Nephron (organoid): ENCODE measurements at regions not wholly inside any gene's neighbourhood (a gene's known extent, or its start where the extent isn't known, plus 50 kb on each side); places are given as distances from the start of the nearest gene placed in this dataset.
A peak's percentile ranks its signal among the peaks of the same experiment; 100 is the strongest.

Experiments used
- H3K27ac Mint-ChIP-seq, 3 experiments: 2 replicates each; pipeline ENCODE4 v1.8.0; 2020; ENCODE audit warnings: mixed read lengths in 3 of 3, mild to moderate bottlenecking in 2 of 3, moderate library complexity in 1 of 3
- H3K27me3 Mint-ChIP-seq: 2 replicates; pipeline ENCODE4 v1.8.0; 2021; ENCODE audit warnings: low read depth, mild to moderate bottlenecking, moderate library complexity, mixed read lengths
- H3K36me3 Mint-ChIP-seq: 2 replicates; pipeline ENCODE4 v1.8.0; 2020; ENCODE audit warnings: low read depth, mixed read lengths
- H3K4me1 Mint-ChIP-seq: 2 replicates; pipeline ENCODE4 v1.8.0; 2020; ENCODE audit warnings: mixed read lengths
- H3K4me3 Mint-ChIP-seq, 3 experiments: 2 replicates each; pipeline ENCODE4 v1.8.0; 2020; ENCODE audit warnings: mild to moderate bottlenecking in 3 of 3, mixed read lengths in 3 of 3, moderate library complexity in 2 of 3
- H3K9me3 Mint-ChIP-seq: 2 replicates; pipeline ENCODE4 v1.8.0; 2020; ENCODE audit warnings: mixed read lengths
- CTCF ChIP-seq, 3 experiments: fragments of 200-600 bp; sonication (generic); IDR thresholded peaks; one replicate each; pipeline ENCODE4 v1.5.0; 2021; ENCODE audit warnings: antibody characterized with exemption in 3 of 3; ENCODE audit not compliant: unreplicated experiment in 3 of 3

- Mint-ChIP-seq H3K27me3 (no peaks in the 10 kb centered on the region), H3K36me3 (no peaks in the 10 kb centered on the region), H3K27ac (no peak overlapping the region), H3K9me3 (no peaks in the 10 kb centered on the region), H3K4me3 (no peak overlapping the region), H3K4me1 (peaks cover 2% of the 10 kb centered on the region)
- TF ChIP-seq CTCF (IDR thresholded peaks at IDR 0.05; ENCODE audit: unreplicated experiment in 3 of 3): no peak
These were observed 407.3 kb downstream of the TBL1XR1 start for GRCh38 chr3:176789947-176790346.

GRCh38 chr3:176789281-176789705 is 408.0 kb downstream of the TBL1XR1 start:
- Mint-ChIP-seq H3K4me3 (no peak overlapping the region), H3K4me1 (peaks cover 3% of the 10 kb centered on the region), H3K27me3 (no peaks in the 10 kb centered on the region), H3K36me3 (no peaks in the 10 kb centered on the region), H3K27ac (peak overlapping the region in 1 of 3 experiments; percentile 12), H3K9me3 (no peaks in the 10 kb centered on the region)
- TF ChIP-seq CTCF (IDR thresholded peaks at IDR 0.05; ENCODE audit: unreplicated experiment in 3 of 3): no peak

- Mint-ChIP-seq H3K4me3 (no peak overlapping the region), H3K27ac (no peak overlapping the region), H3K27me3 (no peaks in the 10 kb centered on the region), H3K9me3 (no peaks in the 10 kb centered on the region), H3K4me1 (peaks cover 3% of the 10 kb centered on the region), H3K36me3 (no peaks in the 10 kb centered on the region)
- no peak for TF ChIP-seq CTCF (IDR thresholded peaks at IDR 0.05; ENCODE audit: unreplicated experiment in 3 of 3)
These were observed 409.8 kb downstream of the TBL1XR1 start for GRCh38 chr3:176787506-176787905.

- Mint-ChIP-seq H3K36me3 (no peaks in the 10 kb centered on the region), H3K9me3 (no peaks in the 10 kb centered on the region), H3K27ac (no peak overlapping the region), H3K4me3 (no peak overlapping the region), H3K27me3 (no peaks in the 10 kb centered on the region), H3K4me1 (peaks cover 3% of the 10 kb centered on the region)
- TF ChIP-seq CTCF (IDR thresholded peaks at IDR 0.05; ENCODE audit: unreplicated experiment in 3 of 3): no peak
These were observed 412.1 kb downstream of the TBL1XR1 start for GRCh38 chr3:176785171-176785570.

GRCh38 chr3:176780766-176781165 is 416.5 kb downstream of the TBL1XR1 start:
- Mint-ChIP-seq H3K27ac (no peak overlapping the region), H3K4me3 (no peak overlapping the region), H3K9me3 (no peaks in the 10 kb centered on the region), H3K4me1 (peaks cover 3% of the 10 kb centered on the region), H3K36me3 (no peaks in the 10 kb centered on the region), H3K27me3 (no peaks in the 10 kb centered on the region)
- no peak for TF ChIP-seq CTCF (IDR thresholded peaks at IDR 0.05; ENCODE audit: unreplicated experiment in 3 of 3)

- Mint-ChIP-seq H3K27me3 (no peaks in the 10 kb centered on the region), H3K27ac (no peak overlapping the region), H3K9me3 (peaks cover 17% of the 10 kb centered on the region), H3K4me1 (no peaks in the 10 kb centered on the region), H3K4me3 (no peak overlapping the region), H3K36me3 (no peaks in the 10 kb centered on the region)
- TF ChIP-seq CTCF (IDR thresholded peaks at IDR 0.05; ENCODE audit: unreplicated experiment in 3 of 3): no peak
These were observed 420.6 kb downstream of the TBL1XR1 start for GRCh38 chr3:176776622-176777175.
